ENCODE measurements at regions not wholly inside any gene's neighbourhood (a gene's known extent, or its start where the extent isn't known, plus 50 kb on each side); places are given as distances from the start of the nearest gene placed in this dataset.
"Not testable (repeated sequence)": the region's sequence is repeated elsewhere in the genome, so short reads cannot be mapped to it uniquely, and the experiment has no call there.

DNA sequence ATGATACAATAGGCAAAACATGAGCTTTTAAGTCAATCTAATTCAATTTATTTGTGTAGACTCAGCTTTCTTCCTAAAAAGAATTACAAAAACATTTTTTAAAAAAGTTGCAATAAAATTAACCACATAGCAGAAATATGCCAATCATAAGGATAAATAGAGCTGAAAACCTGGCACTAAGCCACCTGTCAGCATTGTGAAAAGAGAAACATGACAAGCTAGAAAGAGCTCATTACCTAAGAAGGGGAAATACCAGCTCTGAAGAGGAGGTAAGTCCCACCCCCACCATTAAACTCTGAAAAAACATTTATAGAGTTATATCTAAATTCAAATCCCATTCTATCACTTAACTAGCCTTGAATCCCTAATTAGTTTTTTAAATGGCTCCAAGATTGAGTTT is 372.9 kb downstream of the OSTF1 start:
- DNase-seq = no peak

GRCh38 chr9:75462866-75463265 is 374.6 kb downstream of the OSTF1 start:
- peak in 1 of 2 experiments; percentile 20 for DNase-seq

DNA sequence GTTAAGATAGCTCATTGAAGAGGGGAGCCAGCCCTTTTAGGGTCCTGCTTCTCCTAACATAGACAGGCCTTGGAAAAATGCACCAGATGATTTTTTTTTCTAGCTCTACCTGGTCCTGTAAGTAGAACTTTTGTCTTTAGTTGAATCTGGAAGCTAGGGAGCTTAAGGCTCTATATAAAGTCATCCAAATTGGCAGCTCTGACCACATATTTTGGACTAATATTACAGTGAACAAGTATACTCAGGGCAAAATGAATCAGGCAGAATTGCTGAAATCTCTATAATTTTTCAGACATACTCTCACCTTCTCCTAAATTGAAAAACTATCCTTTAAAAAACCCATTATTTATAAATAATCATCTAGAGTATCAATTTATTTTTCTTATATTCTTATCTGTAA is 375.6 kb downstream of the OSTF1 start:
- no peak for DNase-seq

DNA sequence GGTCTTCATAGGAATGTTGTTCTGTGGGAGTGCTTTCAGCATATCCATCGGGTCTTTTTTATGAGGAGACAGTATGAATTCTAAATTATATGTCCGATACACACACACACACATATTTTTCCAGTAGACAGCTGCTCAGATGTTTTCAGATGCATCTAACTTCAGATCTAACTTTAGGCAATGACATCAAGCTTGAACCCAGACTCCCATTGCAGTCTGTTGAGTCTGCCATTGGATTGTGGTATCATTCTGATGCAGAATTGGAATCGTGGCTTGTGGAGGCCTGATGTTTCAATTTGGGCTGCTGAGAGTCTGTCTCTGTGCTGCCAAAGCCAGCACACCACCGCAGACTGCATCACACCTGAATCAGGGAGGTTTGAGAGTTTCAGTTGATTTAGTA is 376.4 kb downstream of the OSTF1 start:
- DNase-seq = no peak

- DNase-seq = no peak
Observed at GRCh38 chr9:75467142-75467541, 378.8 kb downstream of the OSTF1 start.

DNA sequence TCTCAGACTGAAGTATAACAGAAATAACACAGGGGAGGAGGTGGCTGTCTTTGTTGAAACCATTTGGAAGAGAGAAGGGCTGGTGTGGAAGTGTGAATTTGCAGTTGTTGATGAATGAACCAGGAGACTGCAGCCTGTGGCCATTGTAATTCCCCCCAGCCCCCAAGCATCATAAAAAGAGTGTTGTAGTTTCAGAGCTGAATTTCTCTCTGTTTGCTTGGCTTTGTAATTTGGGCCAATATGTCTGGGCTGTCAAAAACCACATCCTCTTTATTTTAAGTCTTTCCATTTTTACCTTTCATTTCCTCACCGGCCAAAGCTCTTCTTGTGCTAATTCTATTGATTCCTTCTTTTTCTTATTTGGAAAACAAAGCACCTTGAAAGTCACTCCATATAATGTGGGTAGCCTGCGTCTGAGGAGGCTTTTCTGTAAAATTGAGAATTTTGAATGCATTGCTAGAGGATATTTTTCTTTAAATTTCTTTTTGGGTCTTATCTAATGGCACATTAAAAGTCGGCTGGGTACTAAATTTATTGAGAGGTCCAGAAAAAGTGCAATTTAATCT is 383.3 kb downstream of the OSTF1 start:
- DNase-seq = no peak

DNA sequence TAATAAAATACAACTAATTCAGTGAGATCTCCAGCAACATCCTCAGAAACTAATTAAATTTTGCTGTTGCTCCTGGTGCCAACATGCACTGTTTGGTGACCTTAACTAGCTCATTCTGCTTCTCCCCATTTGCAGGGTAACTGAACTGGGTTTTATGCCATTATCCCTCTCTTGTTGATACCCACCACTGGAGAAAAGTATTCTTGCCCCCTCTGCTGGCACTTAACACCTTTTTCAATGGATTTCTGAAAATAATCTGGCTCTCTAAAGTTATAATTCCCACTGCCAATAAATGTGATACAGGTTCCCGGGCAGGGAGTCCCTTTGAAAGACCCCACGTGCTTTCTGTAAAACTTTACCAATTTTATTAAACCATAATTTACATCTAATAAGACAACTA is 394.3 kb downstream of the OSTF1 start:
- no peak for DNase-seq

DNA sequence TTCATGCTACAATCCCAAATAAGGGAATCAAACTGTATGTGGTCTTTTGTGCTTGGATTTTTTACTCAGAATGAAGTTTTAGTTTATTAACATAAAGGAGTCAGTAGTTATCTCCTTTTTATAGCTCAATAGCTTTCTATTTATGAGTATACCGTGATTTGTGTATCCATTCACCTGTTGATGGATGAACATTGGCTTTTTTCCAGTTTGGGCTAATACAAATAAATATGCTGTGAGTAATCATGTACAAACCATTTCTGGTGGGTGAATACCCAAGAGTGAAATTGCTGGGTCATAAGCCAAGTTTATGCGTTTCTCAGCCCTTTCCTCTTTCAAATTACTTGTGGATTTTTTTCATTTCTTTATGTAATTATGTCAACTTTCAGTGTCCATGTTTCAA is 395.3 kb downstream of the OSTF1 start:
- no peak for DNase-seq

GRCh38 chr9:75487856-75488718 is 399.8 kb downstream of the OSTF1 start:
- DNase-seq = peak; percentile 48 to 72

DNA sequence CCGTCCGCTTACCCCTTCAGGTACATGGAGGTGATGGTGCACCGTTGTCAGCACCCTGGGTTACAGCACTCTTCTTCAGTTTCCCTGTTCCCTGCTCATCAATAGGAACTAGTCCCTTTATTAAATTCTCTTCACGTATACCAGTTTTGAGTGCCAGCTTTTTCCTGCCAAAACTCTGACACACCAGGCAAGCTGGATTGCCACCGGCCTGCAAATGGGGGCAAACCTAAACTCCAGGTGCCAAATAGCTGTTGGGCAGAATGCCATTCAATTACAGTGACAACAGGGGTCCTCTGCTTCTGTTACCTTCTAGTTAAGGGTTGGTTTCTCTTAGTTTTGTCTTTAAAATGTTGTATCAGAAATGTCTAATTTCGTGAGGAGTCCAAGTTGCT is 400.4 kb downstream of the OSTF1 start:
- DNase-seq = no peak

- DNase-seq = no peak
Observed at GRCh38 chr9:75490326-75490725, 400.1 kb upstream of the PCSK5 start.

GRCh38 chr9:75491533-75491932 is 398.9 kb upstream of the PCSK5 start:
- DNase-seq = no peak

- DNase-seq = no peak
Observed at GRCh38 chr9:75499812-75500211, 390.7 kb upstream of the PCSK5 start.

GRCh38 chr9:75500479-75500878 is 390.0 kb upstream of the PCSK5 start:
- no peak for DNase-seq

DNA sequence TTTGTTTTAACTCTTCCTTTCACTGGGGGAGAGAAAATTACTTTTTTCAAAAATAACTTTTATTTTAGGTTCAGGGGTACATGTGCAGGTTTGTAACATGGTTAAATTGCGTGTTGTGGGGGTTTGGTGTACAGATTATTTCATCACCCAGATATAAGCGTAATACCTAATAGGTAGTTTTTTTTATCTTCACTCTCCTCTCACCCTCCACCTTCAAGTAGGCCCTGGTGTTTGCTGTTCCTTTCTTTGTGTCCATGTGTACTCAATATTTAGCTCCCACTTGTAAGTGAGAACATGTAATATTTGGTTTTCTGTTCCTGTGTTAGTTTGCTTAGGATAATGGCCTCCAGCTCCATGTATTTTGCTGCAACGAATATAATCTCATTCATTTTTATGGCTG is 389.5 kb upstream of the PCSK5 start:
- not testable (repeated sequence) for DNase-seq

GRCh38 chr9:75504721-75505120 is 385.8 kb upstream of the PCSK5 start:
- no peak for DNase-seq

DNA sequence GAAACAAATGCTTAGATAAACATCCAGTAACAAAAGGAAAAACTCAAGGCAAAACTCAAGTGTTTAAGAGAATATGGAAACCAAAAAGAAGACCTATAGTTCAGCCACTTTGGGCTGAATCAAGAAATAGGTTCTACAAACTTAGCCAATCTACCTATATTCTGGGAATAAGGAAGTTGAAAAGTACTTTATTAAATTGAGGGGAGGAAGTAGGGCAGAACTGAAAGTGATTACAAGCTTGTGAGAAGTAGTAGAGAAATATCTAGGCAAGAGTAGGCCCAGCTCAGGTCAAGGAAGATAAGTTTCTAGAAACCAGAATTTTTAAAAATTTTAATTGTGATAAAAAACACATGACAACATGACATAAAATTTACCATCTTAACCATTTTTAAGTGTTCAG is 384.8 kb upstream of the PCSK5 start:
- DNase-seq = no peak

- no peak for DNase-seq
Observed at GRCh38 chr9:75529463-75529862, 361.0 kb upstream of the PCSK5 start.

GRCh38 chr9:75531588-75531987 is 358.9 kb upstream of the PCSK5 start:
- no peak for DNase-seq

GRCh38 chr9:75532233-75533050 is 358.0 kb upstream of the PCSK5 start:
- DNase-seq = no peak

GRCh38 chr9:75539523-75539922 is 350.9 kb upstream of the PCSK5 start:
- no peak for DNase-seq

DNA sequence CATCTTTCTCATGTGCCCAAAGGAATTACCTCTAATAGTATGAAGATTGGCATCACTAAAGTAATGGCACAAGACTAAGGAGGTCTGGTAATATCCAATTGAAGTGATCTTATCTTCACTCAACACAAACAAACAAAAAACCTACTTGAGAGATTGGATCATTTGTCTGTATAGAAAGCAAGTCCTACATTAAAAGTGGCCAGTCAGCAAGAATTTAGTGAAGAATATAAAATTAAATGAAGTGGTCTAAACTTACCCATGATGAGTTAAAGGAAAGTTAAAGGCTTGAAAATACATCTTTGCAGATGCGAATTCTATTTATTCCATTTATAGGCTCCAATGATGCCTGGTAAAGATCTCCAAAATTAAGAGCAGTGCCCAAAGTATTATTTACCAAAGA is 350.3 kb upstream of the PCSK5 start:
- no peak for DNase-seq

- no peak for DNase-seq
Observed at GRCh38 chr9:75541734-75542133, 348.7 kb upstream of the PCSK5 start.

DNA sequence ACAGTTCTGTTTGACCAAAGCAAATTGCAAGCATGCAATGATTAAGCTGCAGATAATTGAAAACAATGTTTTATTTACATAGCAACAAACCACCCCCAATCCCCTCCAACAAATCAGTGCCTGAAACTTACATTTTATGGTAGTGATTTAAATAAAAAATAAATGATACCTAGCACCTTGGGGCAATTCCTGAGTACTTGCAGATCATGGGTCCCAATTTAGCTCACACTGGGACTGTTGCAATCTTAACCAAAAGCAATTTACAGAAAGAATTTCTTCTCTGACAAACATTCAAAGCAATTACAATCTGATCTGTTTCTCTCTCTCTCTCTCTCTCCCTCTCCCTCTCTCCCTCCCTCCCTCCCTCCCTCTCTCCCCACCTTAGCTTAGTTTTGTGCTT is 345.7 kb upstream of the PCSK5 start:
- no peak for DNase-seq
